GM23338 (cell line): ENCODE measurements at regions not wholly inside any gene's neighbourhood (a gene's known extent, or its start where the extent isn't known, plus 50 kb on each side); places are given as distances from the start of the nearest gene placed in this dataset.

ENCODE experiments used
- ATAC-seq: fragments of 200-7000 bp; cut with Tn5 transposase; 3 replicates; pipeline ENCODE4 v1.9.1; 2020
- DNase-seq: peaks from one replicate; pipeline ENCODE4 v3.0.0-alpha.2; 2015; ENCODE audit warnings: low spot score
- H2AFZ ChIP-seq: fragments of 200-600 bp; sonication (generic); 2 replicates; pipeline ENCODE4 v1.8.0; 2016; ENCODE audit warnings: antibody characterized with exemption, mild to moderate bottlenecking, moderate library complexity
- H3F3A ChIP-seq: fragments of 200-600 bp; sonication (generic); replicated peaks from 2 replicates; pipeline ENCODE4 v1.8.0; 2017; ENCODE audit warnings: antibody characterized with exemption, mixed run types, low read depth
- H3K27ac ChIP-seq: fragments of 200-600 bp; sonication (generic); 2 replicates; pipeline ENCODE4 v1.6.1; 2016; ENCODE audit warnings: low read depth
- H3K27me3 ChIP-seq: fragments of 200-600 bp; sonication (generic); 2 replicates; pipeline ENCODE4 v1.8.0; 2016; ENCODE audit warnings: mild to moderate bottlenecking, mixed run types, moderate library complexity; ENCODE audit not compliant: insufficient read depth
- H3K36me3 ChIP-seq: fragments of 200-600 bp; sonication (generic); 2 replicates; pipeline ENCODE4 v1.8.0; 2016; ENCODE audit warnings: mild to moderate bottlenecking; ENCODE audit not compliant: insufficient read depth
- H3K4me1 ChIP-seq: fragments of 200-600 bp; sonication (generic); 2 replicates; pipeline ENCODE4 v1.8.0; 2016; ENCODE audit warnings: mild to moderate bottlenecking, moderate library complexity; ENCODE audit not compliant: insufficient read depth
- H3K4me2 ChIP-seq: fragments of 200-600 bp; sonication (generic); 2 replicates; pipeline ENCODE4 v1.7.1; 2017; ENCODE audit warnings: mixed run types
- H3K4me3 ChIP-seq: fragments of 200-600 bp; sonication (generic); 2 replicates; pipeline ENCODE4 v1.6.1; 2016; ENCODE audit warnings: mixed run types
- H3K79me2 ChIP-seq: fragments of 200-600 bp; sonication (generic); replicated peaks from 2 replicates; pipeline ENCODE4 v1.8.0; 2017; ENCODE audit warnings: mild to moderate bottlenecking; ENCODE audit not compliant: insufficient read depth
- H3K9me2 ChIP-seq: fragments of 200-600 bp; sonication (generic); 2 replicates; pipeline ENCODE4 v1.8.0; 2017; ENCODE audit not compliant: insufficient read depth
- H4K20me1 ChIP-seq: fragments of 200-600 bp; sonication (generic); replicated peaks from 2 replicates; pipeline ENCODE4 v1.8.0; 2017; ENCODE audit warnings: mild to moderate bottlenecking; ENCODE audit not compliant: insufficient read depth
- H3K27ac Mint-ChIP-seq: 2 replicates; pipeline ENCODE4 v1.8.0; 2020; ENCODE audit warnings: inconsistent platforms, mild to moderate bottlenecking, moderate library complexity, mixed read lengths
- H3K27me3 Mint-ChIP-seq: 3 replicates; pipeline ENCODE4 v1.8.0; 2022; ENCODE audit warnings: low read depth, mild to moderate bottlenecking, moderate library complexity, mixed read lengths, inconsistent platforms; ENCODE audit not compliant: insufficient read depth, poor library complexity
- H3K36me3 Mint-ChIP-seq: 3 replicates; pipeline ENCODE4 v1.8.0; 2021; ENCODE audit warnings: low read depth, mild to moderate bottlenecking, inconsistent platforms, moderate library complexity, mixed read lengths
- H3K4me1 Mint-ChIP-seq: 3 replicates; pipeline ENCODE4 v1.8.0; 2020; ENCODE audit warnings: mild to moderate bottlenecking, inconsistent platforms, mixed read lengths
- H3K4me3 Mint-ChIP-seq: 3 replicates; pipeline ENCODE4 v1.8.0; 2021; ENCODE audit warnings: moderate library complexity, mild to moderate bottlenecking, inconsistent platforms, mixed read lengths
- H3K9me3 Mint-ChIP-seq: 3 replicates; pipeline ENCODE4 v1.8.0; 2020; ENCODE audit warnings: moderate library complexity, mild to moderate bottlenecking, inconsistent platforms, mixed read lengths
- CTCF ChIP-seq, 2 experiments: fragments of 200-600 bp in 1 of 2; sonication (generic) in 1 of 2; conservative IDR thresholded peaks; 2 replicates each; pipeline versions ENCODE4 v1.5.1 to v1.6.1; 2016 to 2017; ENCODE audit warnings: antibody characterized with exemption in 2 of 2, low read depth in 2 of 2, mild to moderate bottlenecking in 2 of 2, moderate library complexity in 1 of 2
- EZH2 ChIP-seq: fragments of 200-600 bp; sonication (generic); IDR thresholded peaks from one replicate; pipeline ENCODE4 v1.8.0; 2017; ENCODE audit warnings: antibody characterized with exemption, mild to moderate bottlenecking, low read depth; ENCODE audit not compliant: unreplicated experiment
- EZH2phosphoT487 ChIP-seq: fragments of 200-600 bp; sonication (generic); IDR thresholded peaks from one replicate; pipeline ENCODE4 v1.8.1; 2018; ENCODE audit warnings: antibody characterized with exemption; ENCODE audit not compliant: unreplicated experiment
- JUNB ChIP-seq: IDR thresholded peaks from one replicate; pipeline ENCODE4 v1.6.1; 2016; ENCODE audit warnings: antibody characterized with exemption; ENCODE audit not compliant: unreplicated experiment
- NANOG ChIP-seq: IDR thresholded peaks from 2 replicates; pipeline ENCODE4 v1.6.1; 2016; ENCODE audit warnings: antibody characterized with exemption, borderline replicate concordance
- POLR2AphosphoS5 ChIP-seq: IDR thresholded peaks from 2 replicates; pipeline ENCODE4 v1.6.1; 2016; ENCODE audit warnings: antibody characterized with exemption, low read depth
- STAT1 ChIP-seq: IDR thresholded peaks from one replicate; pipeline ENCODE4 v1.6.1; 2016; ENCODE audit warnings: antibody characterized with exemption; ENCODE audit not compliant: unreplicated experiment
- ZNF331 ChIP-seq: fragments of 250-450 bp; sonication (Bioruptor Pico); IDR thresholded peaks from 2 replicates; pipeline ENCODE4 v1.5.0; 2020; ENCODE audit warnings: low read depth, mild to moderate bottlenecking, moderate library complexity
- TF ChIP-seq, protein P1 (sequence below): fragments of 250-450 bp; sonication (Bioruptor Pico); IDR thresholded peaks from 2 replicates; pipeline ENCODE4 v1.5.0; 2020; ENCODE audit warnings: mild to moderate bottlenecking, moderate library complexity
- TF ChIP-seq, protein P2 (sequence below): IDR thresholded peaks from one replicate; pipeline ENCODE4 v1.6.1; 2018; ENCODE audit warnings: antibody characterized with exemption; ENCODE audit not compliant: unreplicated experiment

- Histone ChIP-seq H3K27me3 (no peaks in the 10 kb centered on the region), H4K20me1 (no peaks in the 10 kb centered on the region), H3F3A (no peaks in the 10 kb centered on the region), H3K27ac (no peak overlapping the region), H3K79me2 (no peaks in the 10 kb centered on the region), H3K36me3 (no peaks in the 10 kb centered on the region), H2AFZ (no peak overlapping the region), H3K9me2 (no peaks in the 10 kb centered on the region; the same call in 1 of the 2 replicates), H3K4me3 (no peak overlapping the region), H3K4me2 (no peak overlapping the region), H3K4me1 (no peaks in the 10 kb centered on the region)
- H3K27ac Mint-ChIP-seq, result no peak overlapping the region
- H3K4me3 Mint-ChIP-seq, result no peak overlapping the region
- H3K9me3 Mint-ChIP-seq, result peaks cover 13% of the 10 kb centered on the region
- H3K4me1 Mint-ChIP-seq, result no peaks in the 10 kb centered on the region
- TF ChIP-seq STAT1, result no peak
- no peak for TF ChIP-seq NANOG
- no peak for TF ChIP-seq EZH2
- no peak for TF ChIP-seq POLR2AphosphoS5
- no peak for TF ChIP-seq JUNB
- TF ChIP-seq EZH2phosphoT487, result no peak
- H3K27me3 Mint-ChIP-seq, result peaks cover 2% of the 10 kb centered on the region
- DNase-seq (no peak), ATAC-seq (no peak)
- H3K36me3 Mint-ChIP-seq, result no peaks in the 10 kb centered on the region; the same call in 2 of the 3 replicates
Observed at GRCh38 chr2:100682536-100682935, 119.7 kb downstream of the PDCL3 start.

DNA sequence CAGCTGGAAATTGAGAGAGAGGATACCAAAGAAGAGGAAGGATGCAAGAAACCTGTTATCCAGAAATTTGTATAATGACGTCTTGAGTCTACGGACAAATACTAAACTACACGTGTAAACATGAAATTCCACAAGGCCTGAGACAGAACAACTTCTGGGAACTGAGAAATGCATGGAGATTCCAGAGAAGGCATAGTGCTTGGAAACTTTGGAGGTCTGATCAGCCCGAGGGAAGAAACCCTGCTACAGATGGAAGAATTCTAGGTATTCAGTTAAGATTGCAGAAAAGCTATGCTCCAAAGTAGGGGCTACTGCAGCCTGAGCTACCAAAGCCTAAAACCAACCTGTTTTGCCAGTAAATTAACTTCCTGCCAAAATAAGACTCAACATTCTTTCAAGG lies 120.4 kb downstream of the PDCL3 start:
- Histone ChIP-seq H3K9me2 (no peaks in the 10 kb centered on the region; the same call in 1 of the 2 replicates), H2AFZ (no peak overlapping the region), H3K36me3 (no peaks in the 10 kb centered on the region), H3K4me3 (no peak overlapping the region), H3K27ac (no peak overlapping the region), H3K4me2 (no peak overlapping the region), H4K20me1 (no peaks in the 10 kb centered on the region), H3K79me2 (no peaks in the 10 kb centered on the region), H3K27me3 (no peaks in the 10 kb centered on the region), H3F3A (no peaks in the 10 kb centered on the region), H3K4me1 (no peaks in the 10 kb centered on the region)
- Mint-ChIP-seq H3K4me3 (no peak overlapping the region), H3K27ac (no peak overlapping the region), H3K27me3 (peaks cover 2% of the 10 kb centered on the region), H3K9me3 (peaks cover 13% of the 10 kb centered on the region), H3K4me1 (no peaks in the 10 kb centered on the region), H3K36me3 (no peaks in the 10 kb centered on the region; the same call in 2 of the 3 replicates)
- DNase-seq (no peak), ATAC-seq (no peak)
- no peak for TF ChIP-seq NANOG
- no peak for TF ChIP-seq STAT1
- no peak for TF ChIP-seq EZH2phosphoT487
- no peak for TF ChIP-seq JUNB
- no peak for TF ChIP-seq POLR2AphosphoS5
- TF ChIP-seq ZNF331 (CRISPR knock-in tag), result no peak
- TF ChIP-seq CTCF (conservative IDR thresholded peaks at IDR 0.05; ENCODE audit: low read depth in 2 of 2), result no peak
- TF ChIP-seq, protein P1, sequence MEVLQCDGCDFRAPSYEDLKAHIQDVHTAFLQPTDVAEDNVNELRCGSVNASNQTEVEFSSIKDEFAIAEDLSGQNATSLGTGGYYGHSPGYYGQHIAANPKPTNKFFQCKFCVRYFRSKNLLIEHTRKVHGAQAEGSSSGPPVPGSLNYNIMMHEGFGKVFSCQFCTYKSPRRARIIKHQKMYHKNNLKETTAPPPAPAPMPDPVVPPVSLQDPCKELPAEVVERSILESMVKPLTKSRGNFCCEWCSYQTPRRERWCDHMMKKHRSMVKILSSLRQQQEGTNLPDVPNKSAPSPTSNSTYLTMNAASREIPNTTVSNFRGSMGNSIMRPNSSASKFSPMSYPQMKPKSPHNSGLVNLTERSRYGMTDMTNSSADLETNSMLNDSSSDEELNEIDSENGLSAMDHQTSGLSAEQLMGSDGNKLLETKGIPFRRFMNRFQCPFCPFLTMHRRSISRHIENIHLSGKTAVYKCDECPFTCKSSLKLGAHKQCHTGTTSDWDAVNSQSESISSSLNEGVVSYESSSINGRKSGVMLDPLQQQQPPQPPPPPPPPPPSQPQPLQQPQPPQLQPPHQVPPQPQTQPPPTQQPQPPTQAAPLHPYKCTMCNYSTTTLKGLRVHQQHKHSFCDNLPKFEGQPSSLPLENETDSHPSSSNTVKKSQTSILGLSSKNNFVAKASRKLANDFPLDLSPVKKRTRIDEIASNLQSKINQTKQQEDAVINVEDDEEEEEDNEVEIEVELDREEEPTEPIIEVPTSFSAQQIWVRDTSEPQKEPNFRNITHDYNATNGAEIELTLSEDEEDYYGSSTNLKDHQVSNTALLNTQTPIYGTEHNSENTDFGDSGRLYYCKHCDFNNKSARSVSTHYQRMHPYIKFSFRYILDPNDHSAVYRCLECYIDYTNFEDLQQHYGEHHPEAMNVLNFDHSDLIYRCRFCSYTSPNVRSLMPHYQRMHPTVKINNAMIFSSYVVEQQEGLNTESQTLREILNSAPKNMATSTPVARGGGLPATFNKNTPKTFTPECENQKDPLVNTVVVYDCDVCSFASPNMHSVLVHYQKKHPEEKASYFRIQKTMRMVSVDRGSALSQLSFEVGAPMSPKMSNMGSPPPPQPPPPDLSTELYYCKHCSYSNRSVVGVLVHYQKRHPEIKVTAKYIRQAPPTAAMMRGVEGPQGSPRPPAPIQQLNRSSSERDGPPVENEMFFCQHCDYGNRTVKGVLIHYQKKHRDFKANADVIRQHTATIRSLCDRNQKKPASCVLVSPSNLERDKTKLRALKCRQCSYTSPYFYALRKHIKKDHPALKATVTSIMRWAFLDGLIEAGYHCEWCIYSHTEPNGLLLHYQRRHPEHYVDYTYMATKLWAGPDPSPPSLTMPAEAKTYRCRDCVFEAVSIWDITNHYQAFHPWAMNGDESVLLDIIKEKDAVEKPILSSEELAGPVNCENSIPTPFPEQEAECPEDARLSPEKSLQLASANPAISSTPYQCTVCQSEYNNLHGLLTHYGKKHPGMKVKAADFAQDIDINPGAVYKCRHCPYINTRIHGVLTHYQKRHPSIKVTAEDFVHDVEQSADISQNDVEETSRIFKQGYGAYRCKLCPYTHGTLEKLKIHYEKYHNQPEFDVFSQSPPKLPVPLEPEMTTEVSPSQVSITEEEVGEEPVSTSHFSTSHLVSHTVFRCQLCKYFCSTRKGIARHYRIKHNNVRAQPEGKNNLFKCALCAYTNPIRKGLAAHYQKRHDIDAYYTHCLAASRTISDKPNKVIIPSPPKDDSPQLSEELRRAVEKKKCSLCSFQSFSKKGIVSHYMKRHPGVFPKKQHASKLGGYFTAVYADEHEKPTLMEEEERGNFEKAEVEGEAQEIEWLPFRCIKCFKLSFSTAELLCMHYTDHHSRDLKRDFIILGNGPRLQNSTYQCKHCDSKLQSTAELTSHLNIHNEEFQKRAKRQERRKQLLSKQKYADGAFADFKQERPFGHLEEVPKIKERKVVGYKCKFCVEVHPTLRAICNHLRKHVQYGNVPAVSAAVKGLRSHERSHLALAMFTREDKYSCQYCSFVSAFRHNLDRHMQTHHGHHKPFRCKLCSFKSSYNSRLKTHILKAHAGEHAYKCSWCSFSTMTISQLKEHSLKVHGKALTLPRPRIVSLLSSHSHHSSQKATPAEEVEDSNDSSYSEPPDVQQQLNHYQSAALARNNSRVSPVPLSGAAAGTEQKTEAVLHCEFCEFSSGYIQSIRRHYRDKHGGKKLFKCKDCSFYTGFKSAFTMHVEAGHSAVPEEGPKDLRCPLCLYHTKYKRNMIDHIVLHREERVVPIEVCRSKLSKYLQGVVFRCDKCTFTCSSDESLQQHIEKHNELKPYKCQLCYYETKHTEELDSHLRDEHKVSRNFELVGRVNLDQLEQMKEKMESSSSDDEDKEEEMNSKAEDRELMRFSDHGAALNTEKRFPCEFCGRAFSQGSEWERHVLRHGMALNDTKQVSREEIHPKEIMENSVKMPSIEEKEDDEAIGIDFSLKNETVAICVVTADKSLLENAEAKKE (CRISPR knock-in tag), result no peak
- TF ChIP-seq, protein P2, sequence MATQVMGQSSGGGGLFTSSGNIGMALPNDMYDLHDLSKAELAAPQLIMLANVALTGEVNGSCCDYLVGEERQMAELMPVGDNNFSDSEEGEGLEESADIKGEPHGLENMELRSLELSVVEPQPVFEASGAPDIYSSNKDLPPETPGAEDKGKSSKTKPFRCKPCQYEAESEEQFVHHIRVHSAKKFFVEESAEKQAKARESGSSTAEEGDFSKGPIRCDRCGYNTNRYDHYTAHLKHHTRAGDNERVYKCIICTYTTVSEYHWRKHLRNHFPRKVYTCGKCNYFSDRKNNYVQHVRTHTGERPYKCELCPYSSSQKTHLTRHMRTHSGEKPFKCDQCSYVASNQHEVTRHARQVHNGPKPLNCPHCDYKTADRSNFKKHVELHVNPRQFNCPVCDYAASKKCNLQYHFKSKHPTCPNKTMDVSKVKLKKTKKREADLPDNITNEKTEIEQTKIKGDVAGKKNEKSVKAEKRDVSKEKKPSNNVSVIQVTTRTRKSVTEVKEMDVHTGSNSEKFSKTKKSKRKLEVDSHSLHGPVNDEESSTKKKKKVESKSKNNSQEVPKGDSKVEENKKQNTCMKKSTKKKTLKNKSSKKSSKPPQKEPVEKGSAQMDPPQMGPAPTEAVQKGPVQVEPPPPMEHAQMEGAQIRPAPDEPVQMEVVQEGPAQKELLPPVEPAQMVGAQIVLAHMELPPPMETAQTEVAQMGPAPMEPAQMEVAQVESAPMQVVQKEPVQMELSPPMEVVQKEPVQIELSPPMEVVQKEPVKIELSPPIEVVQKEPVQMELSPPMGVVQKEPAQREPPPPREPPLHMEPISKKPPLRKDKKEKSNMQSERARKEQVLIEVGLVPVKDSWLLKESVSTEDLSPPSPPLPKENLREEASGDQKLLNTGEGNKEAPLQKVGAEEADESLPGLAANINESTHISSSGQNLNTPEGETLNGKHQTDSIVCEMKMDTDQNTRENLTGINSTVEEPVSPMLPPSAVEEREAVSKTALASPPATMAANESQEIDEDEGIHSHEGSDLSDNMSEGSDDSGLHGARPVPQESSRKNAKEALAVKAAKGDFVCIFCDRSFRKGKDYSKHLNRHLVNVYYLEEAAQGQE, result no peak
